Dedifferentiated amniotic fluid mesenchymal stem cell (primary cell): ENCODE measurements at regions not wholly inside any gene's neighbourhood (a gene's known extent, or its start where the extent isn't known, plus 50 kb on each side); places are given as distances from the start of the nearest gene placed in this dataset.

Source experiments
- DNase-seq: peaks from one replicate; pipeline ENCODE4 v3.0.0-alpha.2; 2016; ENCODE audit errors: extremely low spot score

DNA sequence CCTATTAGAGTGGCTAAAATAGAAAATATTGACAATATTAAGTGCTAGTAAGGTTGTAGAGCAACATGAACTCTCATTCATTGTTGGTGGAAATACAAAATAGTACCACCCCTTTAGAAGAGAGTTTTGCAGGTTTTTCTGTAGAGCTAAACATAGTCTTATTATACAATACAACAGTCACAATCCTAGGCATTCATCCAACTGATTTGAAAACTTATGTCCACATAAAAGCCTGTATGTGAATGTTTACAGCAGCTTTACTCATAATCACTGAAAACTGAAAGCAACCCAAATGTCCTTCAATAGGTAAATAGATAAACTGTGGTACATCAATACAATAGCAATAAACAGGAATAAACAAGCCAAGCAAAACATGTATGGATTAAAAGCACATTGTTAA, 127.2 kb upstream of the PRNP start:
- no peak for DNase-seq

GRCh38 chr20:4556781-4557180, 129.5 kb upstream of the PRNP start:
- no peak for DNase-seq

GRCh38 chr20:4555188-4555890, 130.9 kb upstream of the PRNP start:
- DNase-seq: no peak

GRCh38 chr20:4554346-4554745, 131.9 kb upstream of the PRNP start:
- no peak for DNase-seq

GRCh38 chr20:4552075-4552640, 134.1 kb upstream of the PRNP start:
- no peak for DNase-seq

DNA sequence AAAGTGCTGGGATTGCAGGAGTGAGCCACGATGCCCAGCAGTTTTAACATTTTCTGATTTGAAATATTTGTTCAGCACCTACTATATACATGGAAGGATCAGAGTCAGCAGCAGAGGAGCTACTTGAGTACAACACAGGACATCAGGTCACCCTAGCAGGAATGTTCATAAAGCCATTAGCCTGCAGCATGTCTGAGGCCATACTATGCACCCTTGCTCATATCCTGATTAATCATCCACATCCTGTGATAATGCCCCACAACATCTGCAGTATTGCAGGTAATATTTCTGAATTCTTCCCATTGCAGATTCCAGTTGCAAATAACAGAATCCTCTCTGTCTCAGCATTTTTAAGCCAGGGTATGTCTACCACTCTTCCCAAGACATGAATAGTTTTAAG, 135.5 kb upstream of the PRNP start:
- no peak for DNase-seq

GRCh38 chr20:4549711-4550259, 136.5 kb upstream of the PRNP start:
- no peak for DNase-seq

DNA sequence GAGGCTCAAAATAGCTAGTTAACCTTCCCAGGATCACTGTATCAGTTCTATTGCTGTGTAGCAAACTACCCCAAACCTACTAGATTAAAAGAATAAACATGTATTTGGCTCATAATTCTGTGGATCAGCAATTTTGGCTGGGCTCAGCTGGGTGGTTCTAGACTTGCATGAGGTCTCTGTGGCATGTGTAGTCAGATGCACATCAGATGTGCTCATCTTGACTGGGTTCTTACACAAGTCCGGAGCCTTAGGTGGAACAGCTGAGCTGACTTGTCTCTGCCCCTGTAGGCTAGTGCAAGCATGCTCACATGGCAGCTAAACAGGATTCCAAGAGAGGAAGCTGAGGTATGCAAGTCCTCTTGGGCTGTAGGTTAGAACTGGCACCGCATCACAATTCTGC, 137.7 kb upstream of the PRNP start:
- no peak for DNase-seq

- DNase-seq: no peak
These were observed 139.5 kb upstream of the PRNP start for GRCh38 chr20:4546786-4547185.

DNA sequence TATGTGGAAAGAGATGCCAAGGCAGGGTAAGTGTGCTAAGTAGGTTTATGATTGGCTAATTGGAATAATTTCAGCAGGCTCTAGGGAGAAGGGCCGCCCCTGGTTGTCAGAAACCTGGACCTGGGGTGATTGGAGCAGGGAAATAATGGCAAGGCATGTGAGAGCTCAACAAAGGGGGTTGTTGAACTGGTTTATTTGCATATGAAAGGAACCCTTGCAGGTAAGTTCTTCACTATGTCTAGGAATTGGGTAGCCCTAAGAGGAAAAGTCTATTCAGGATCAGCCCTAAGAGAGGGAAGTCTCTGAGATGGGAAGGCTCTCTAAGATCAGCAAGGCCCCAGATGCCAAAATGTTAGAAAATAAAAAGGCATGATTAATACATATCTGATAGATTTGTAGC, 139.9 kb upstream of the PRNP start:
- no peak for DNase-seq

GRCh38 chr20:4545526-4545925, 140.7 kb upstream of the PRNP start:
- DNase-seq: no peak

- peak; percentile 36 for DNase-seq
These were observed 141.5 kb upstream of the PRNP start for GRCh38 chr20:4544765-4545164.

GRCh38 chr20:4542270-4542669, 144.0 kb upstream of the PRNP start:
- no peak for DNase-seq

- no peak for DNase-seq
These were observed 151.9 kb upstream of the PRNP start for GRCh38 chr20:4534315-4534714.

DNA sequence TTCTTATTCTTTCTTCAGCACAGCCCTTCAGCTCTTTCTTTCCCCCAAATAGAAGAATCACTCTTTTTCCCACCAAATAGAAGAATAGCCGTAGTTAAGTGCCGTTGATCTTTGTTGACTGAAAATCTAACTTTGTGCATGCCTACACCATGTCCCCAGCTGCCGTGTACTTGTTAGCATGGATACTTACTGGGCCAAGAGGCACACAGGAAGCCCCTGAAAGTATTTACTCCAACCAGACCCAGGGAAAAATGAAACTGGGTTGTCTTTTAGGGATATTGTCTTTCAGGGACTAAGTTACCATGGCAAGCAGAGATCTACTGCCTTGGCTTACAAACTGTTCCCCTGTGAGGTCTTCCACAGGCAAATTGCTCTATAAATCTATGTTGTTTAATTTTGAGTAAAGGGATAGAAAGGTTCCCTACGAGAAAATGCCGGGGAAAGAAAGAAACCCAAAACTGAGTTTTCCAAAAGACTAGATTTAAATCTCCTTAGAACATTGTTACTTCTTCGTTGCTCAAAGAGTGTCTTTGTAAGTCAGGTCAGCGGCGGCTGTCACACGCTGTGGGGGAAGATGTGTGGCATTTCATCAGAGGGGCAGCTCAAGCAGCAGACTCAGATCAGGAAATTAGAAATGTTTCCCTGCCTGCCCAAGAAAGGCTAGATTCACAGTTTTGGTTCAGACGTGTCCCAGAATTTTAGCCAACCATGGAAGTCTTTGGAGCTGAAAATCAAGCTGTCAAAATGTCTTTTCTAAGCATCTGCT, 152.7 kb upstream of the PRNP start:
- no peak for DNase-seq

GRCh38 chr20:4532772-4533171, 153.5 kb upstream of the PRNP start:
- no peak for DNase-seq

- DNase-seq: no peak
These were observed 161.5 kb upstream of the PRNP start for GRCh38 chr20:4524792-4525191.

- DNase-seq: no peak
These were observed 161.9 kb upstream of the PRNP start for GRCh38 chr20:4524307-4524706.

DNA sequence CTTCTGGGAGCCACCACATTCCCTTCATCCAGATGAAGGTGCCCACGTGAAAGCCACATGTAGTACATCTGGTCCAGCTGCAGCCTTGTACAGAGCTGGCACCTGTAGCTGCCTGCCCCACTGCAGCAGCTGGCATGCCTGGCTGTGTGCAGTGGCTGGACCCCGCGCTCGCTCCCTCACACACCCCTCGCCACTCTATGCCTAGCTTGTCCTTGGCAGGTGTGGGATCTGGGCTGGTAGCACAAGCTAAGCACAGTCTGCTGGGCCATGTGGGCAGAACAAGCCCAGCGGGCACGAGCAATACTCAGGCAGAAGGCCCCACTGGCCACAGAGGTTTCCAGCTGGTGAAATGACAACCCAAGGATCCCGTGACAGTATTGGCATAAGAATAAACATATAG, 163.9 kb upstream of the PRNP start:
- no peak for DNase-seq

- no peak for DNase-seq
These were observed 164.9 kb upstream of the PRNP start for GRCh38 chr20:4521170-4521968.

- DNase-seq: no peak
These were observed 166.7 kb upstream of the PRNP start for GRCh38 chr20:4519534-4519933.

DNA sequence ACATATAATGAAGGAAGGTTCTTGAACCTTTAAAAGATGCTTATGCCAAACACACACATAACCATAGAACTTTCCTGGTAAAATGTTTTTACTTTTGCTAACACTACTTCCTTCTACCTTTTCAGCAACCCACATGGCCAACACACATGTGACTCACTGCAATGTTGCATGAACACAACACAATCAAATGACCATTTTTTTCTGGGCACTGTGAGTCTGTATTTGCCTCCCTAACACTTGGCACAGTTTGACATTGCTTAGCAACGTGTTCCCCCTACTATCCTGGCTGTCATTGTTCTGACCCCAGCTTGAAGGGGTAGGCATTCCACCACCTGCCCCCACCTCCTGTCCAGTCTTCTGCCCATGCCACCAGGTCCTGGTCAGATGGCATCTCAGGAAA, 169.4 kb upstream of the PRNP start:
- DNase-seq: no peak
